GM12872 (cell line): ENCODE measurements at regions not wholly inside any gene's neighbourhood (a gene's known extent, or its start where the extent isn't known, plus 50 kb on each side); places are given as distances from the start of the nearest gene placed in this dataset.

ENCODE experiments used
- CTCF ChIP-seq: IDR thresholded peaks from 3 replicates; pipeline ENCODE4 v1.5.1; 2011; ENCODE audit warnings: low read depth, mild to moderate bottlenecking, low read length, moderate library complexity; ENCODE audit not compliant: insufficient read depth

GRCh38 chr22:49517667-49518185, 309.9 kb downstream of the BRD1 start:
- no peak for TF ChIP-seq CTCF

- TF ChIP-seq CTCF = no peak
Observed at GRCh38 chr22:49517211-49517610, 310.5 kb downstream of the BRD1 start.

- 0 out of 3 replicates have a peak, but pooled peaks have one; percentile 12 for TF ChIP-seq CTCF
Observed at GRCh38 chr22:49515475-49515874, 312.2 kb downstream of the BRD1 start.

GRCh38 chr22:49514641-49515040, 313.0 kb downstream of the BRD1 start:
- TF ChIP-seq CTCF = no peak

GRCh38 chr22:49514211-49514610, 313.5 kb downstream of the BRD1 start:
- no peak for TF ChIP-seq CTCF

- no peak for TF ChIP-seq CTCF
Observed at GRCh38 chr22:49513358-49513851, 314.3 kb downstream of the BRD1 start.

GRCh38 chr22:49512487-49513165, 315.0 kb downstream of the BRD1 start:
- no peak for TF ChIP-seq CTCF
